Fibroblast of mammary gland (primary cell): ENCODE measurements at regions not wholly inside any gene's neighbourhood (a gene's known extent, or its start where the extent isn't known, plus 50 kb on each side); places are given as distances from the start of the nearest gene placed in this dataset.

Source experiments
- DNase-seq: peaks from one replicate; pipeline ENCODE4 v3.0.0-alpha.2; 2010; ENCODE audit warnings: low read depth
- H3K4me3 ChIP-seq: 2 replicates; pipeline ENCODE4 v1.5.1; 2011; ENCODE audit warnings: low read depth, mild to moderate bottlenecking, low read length, moderate library complexity; ENCODE audit not compliant: control insufficient read depth
- CTCF ChIP-seq: conservative IDR thresholded peaks from 2 replicates; pipeline ENCODE4 v1.5.1; 2011; ENCODE audit warnings: low read depth, low read length, inconsistent platforms; ENCODE audit not compliant: control insufficient read depth, insufficient read depth

- TF ChIP-seq CTCF: no peak
- H3K4me3 ChIP-seq: no peak overlapping the region
Observed at GRCh38 chr6:145283856-145284255, 451.5 kb downstream of the EPM2A start.

GRCh38 chr6:145286916-145287315 is 448.4 kb downstream of the EPM2A start:
- no peak overlapping the region for H3K4me3 ChIP-seq
- TF ChIP-seq CTCF: no peak
- no peak for DNase-seq

More at GRCh38 chr6:145283856-145284255, 451.5 kb downstream of the EPM2A start:
- no peak for DNase-seq

GRCh38 chr6:145289573-145289972 is 445.7 kb downstream of the EPM2A start:
- H3K4me3 ChIP-seq: no peak overlapping the region
- no peak for TF ChIP-seq CTCF
- no peak for DNase-seq

GRCh38 chr6:145290122-145290521 is 445.2 kb downstream of the EPM2A start:
- no peak for TF ChIP-seq CTCF
- no peak overlapping the region for H3K4me3 ChIP-seq
- no peak for DNase-seq

- no peak overlapping the region for H3K4me3 ChIP-seq
- DNase-seq: no peak
- TF ChIP-seq CTCF: no peak
Observed at GRCh38 chr6:145292066-145292465, 443.3 kb downstream of the EPM2A start.

GRCh38 chr6:145294942-145295341 is 440.4 kb downstream of the EPM2A start:
- DNase-seq: no peak
- H3K4me3 ChIP-seq: no peak overlapping the region
- no peak for TF ChIP-seq CTCF

- DNase-seq: no peak
- TF ChIP-seq CTCF: no peak
- no peak overlapping the region for H3K4me3 ChIP-seq
Observed at GRCh38 chr6:145295746-145296145, 439.6 kb downstream of the EPM2A start.
